GM06990 (cell line): ENCODE measurements at regions not wholly inside any gene's neighbourhood (a gene's known extent, or its start where the extent isn't known, plus 50 kb on each side); places are given as distances from the start of the nearest gene placed in this dataset.

Source experiments
- DNase-seq: peaks from one replicate; pipeline ENCODE4 v3.0.0-alpha.2; 2011; ENCODE audit not compliant: insufficient read length; ENCODE audit errors: extremely low read depth
- H3K27me3 ChIP-seq: replicated peaks from 2 replicates; pipeline ENCODE4 v1.6.0; 2011; ENCODE audit warnings: low read length; ENCODE audit not compliant: control insufficient read depth, insufficient read depth
- H3K36me3 ChIP-seq: 2 replicates; pipeline ENCODE4 v1.5.1; 2011; ENCODE audit warnings: low read length; ENCODE audit not compliant: control insufficient read depth, insufficient read depth
- H3K4me3 ChIP-seq: replicated peaks from 2 replicates; pipeline ENCODE4 v1.5.1; 2011; ENCODE audit warnings: low read depth, mild to moderate bottlenecking, control low read depth, low read length
- CTCF ChIP-seq: IDR thresholded peaks from 2 replicates; pipeline ENCODE4 v1.5.1; 2011; ENCODE audit warnings: low read length, control low read depth, mild to moderate bottlenecking, inconsistent platforms; ENCODE audit not compliant: insufficient read depth, poor library complexity, severe bottlenecking

GRCh38 chr6:119960036-119960435, 610.5 kb upstream of the MAN1A1 start:
- Histone ChIP-seq H3K36me3 (no peaks in the 10 kb centered on the region), H3K4me3 (no peak overlapping the region), H3K27me3 (no peaks in the 10 kb centered on the region)
- no peak for DNase-seq
- no peak for TF ChIP-seq CTCF

GRCh38 chr6:119957195-119957594, 607.6 kb upstream of the MAN1A1 start:
- no peak for DNase-seq
- no peak for TF ChIP-seq CTCF
- no peaks in the 10 kb centered on the region for H3K36me3 ChIP-seq
- no peak overlapping the region for H3K4me3 ChIP-seq
- no peaks in the 10 kb centered on the region for H3K27me3 ChIP-seq

- no peak for DNase-seq
- no peak for TF ChIP-seq CTCF
- no peaks in the 10 kb centered on the region for H3K27me3 ChIP-seq
- no peak overlapping the region for H3K4me3 ChIP-seq
- no peaks in the 10 kb centered on the region for H3K36me3 ChIP-seq
These were observed 603.1 kb upstream of the MAN1A1 start for GRCh38 chr6:119952696-119953095.

GRCh38 chr6:119950681-119951080, 601.1 kb upstream of the MAN1A1 start:
- no peaks in the 10 kb centered on the region for H3K27me3 ChIP-seq

GRCh38 chr6:119942078-119942752, 592.7 kb upstream of the MAN1A1 start:
- no peak for TF ChIP-seq CTCF
- no peak for DNase-seq
- Histone ChIP-seq H3K27me3 (no peaks in the 10 kb centered on the region), H3K36me3 (no peaks in the 10 kb centered on the region), H3K4me3 (no peak overlapping the region)

More at GRCh38 chr6:119950681-119951080, 601.1 kb upstream of the MAN1A1 start:
- no peak for TF ChIP-seq CTCF
- H3K36me3 ChIP-seq, result no peaks in the 10 kb centered on the region
- no peak for DNase-seq
- no peak overlapping the region for H3K4me3 ChIP-seq

- Histone ChIP-seq H3K4me3 (no peak overlapping the region), H3K36me3 (no peaks in the 10 kb centered on the region), H3K27me3 (no peaks in the 10 kb centered on the region)
- DNase-seq, result no peak
- TF ChIP-seq CTCF, result no peak
These were observed 589.2 kb upstream of the MAN1A1 start for GRCh38 chr6:119938752-119939151.
